ENCODE measurements at regions not wholly inside any gene's neighbourhood (a gene's known extent, or its start where the extent isn't known, plus 50 kb on each side); places are given as distances from the start of the nearest gene placed in this dataset.
"Not testable (repeated sequence)": the region's sequence is repeated elsewhere in the genome, so short reads cannot be mapped to it uniquely, and the experiment has no call there.

DNA sequence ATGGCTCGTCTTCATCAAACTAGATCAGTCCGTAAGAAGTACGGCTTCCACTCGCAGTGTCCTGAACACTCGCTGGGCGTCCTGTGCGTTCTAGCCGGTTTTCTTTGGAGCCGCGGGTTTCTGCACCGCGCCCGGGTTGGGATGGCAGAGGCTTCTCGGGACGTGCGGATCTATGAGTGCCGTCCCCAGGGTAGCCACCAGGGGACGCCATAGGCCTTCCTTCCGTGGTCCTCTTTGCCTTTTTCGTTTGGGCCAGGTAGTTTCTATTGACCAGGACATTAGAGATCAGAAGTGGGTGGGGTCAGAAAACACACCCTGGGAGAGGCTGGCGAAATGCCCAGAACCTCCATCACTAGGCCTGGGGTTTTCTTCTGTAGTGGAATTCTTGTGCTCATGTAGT, 273.8 kb downstream of the FAM72C start:
- DNase-seq (ENCODE audit: low read depth), result no peak

DNA sequence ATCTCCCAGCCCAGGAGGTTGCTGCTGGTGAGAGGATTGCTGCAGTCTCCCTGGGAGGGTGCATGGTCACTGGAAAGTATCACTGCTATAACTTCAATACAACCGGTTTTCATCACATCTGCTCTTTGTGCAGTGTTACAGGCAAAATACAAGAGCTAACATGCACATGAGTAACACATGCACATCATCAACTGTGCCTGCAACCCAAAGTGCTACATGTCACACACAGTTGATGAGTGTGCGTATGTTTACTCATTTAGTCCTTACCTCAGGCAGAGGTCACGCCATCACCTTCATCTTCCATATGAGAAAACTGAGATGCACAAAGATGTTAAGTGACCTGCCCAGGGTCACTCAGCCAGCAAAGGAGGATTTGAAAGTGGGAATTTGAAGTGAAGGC, 277.7 kb downstream of the FAM72C start:
- DNase-seq (ENCODE audit: low read depth), result no peak

DNA sequence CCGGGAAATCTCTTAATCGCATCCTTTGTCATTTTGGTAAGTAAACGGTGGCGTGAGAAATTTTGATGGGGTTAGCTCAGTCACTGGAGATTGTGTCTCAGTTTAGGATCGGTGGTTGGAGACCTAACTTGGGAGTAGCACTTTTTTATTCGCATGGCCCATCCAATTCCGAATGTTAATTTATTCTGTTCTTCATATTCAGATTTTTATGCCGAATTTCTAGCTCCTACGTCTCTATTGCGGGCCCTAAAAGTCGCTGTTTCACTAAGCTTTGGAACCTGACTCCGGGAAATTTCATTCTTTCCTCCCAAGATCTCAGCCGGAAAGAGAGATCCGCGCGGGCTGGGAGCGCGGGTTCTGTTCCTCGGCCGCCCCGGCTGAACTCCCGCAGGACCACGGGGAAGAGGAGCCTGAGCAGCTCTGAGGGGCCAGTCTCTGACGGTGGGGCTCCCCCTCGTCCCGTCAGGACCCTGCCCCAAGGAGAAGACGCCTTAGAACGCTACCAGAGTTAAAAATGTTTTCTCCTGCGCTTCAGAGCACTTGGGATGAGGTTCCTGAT, 279.7 kb downstream of the FAM72C start:
- no peak for DNase-seq (ENCODE audit: low read depth)

DNA sequence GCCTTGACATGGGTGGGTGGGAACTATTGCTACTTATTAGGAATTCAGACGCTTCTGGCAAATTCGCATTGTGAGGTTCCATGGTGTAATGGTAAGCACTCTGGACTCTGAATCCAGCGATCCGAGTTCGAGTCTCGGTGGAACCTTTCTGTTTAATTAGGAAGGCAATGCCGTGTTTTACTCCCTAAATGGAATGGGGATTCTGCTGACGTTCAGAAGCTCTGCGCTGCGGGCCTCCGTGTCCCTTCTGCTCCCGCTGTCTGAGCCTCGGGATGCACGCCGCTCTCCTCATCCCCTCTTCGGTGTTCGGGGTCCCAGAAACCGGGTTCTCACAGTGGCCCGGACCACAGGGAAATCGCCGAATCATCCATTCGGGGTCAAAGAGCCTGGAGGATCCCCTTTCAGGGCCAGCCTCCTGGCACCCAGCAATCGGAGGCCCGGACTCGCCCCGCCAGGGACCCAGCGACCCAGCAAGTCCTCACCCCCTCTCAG, 280.3 kb downstream of the FAM72C start:
- DNase-seq (ENCODE audit: low read depth), result no peak

DNA sequence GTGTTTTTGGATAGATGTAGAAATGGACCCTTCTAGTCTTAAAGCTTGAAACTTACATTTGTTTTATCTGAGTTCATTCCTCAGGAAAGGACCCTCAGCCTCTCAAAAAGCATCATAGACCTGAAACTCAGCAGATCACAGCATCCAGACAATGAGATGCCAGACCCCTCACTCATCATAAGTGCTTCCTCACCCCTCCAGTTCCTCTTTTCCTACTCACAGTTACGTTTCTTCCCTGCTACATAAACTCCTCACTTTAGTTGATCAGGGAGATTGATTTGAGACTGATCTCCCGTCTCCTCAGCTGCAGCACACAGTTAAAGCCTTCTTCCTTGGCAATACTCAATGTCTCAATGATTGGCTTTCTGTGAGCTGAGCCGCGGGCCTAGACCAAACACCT, 282.0 kb downstream of the FAM72C start:
- no peak for DNase-seq (ENCODE audit: low read depth)

DNA sequence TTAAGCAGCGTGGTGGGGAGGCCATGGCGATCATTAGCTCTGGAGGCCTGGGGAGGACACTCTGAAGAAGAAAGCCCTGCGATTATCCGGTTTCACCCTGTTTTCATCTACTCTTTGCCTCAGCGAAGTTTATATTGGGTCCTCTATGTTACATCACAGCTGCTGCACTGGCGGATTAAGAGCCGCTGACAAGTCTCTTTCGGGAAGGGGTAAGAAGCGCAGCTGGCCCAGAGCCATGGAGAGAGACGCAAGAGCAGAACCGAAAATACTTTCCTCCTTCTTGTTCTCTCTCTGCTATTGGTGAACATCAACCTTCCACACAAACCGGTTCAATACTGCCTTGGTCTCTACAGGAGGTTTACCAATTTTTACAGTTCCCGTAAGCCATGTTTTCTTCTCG, 291.5 kb downstream of the FAM72C start:
- DNase-seq (ENCODE audit: low read depth), result no peak

DNA sequence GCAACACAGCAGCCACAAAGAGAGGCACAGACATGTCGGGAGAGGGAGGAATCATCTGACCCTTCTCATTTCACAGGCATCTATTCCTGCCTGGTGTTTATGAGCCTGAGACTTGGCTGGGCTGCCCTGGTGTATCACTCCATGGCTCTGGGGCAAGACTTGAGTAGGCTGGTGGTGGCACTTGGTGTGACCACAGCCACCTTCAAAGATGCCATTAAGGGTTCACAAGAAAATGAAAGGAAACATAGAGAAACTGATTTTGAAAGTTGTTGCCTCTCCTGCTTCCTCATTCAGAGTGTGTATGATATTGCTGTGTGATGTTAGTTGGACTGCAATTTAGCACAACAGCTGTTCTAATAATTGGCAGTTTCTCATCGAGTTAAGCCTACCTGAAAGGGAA, 298.8 kb downstream of the FAM72C start:
- DNase-seq (ENCODE audit: low read depth), result no peak

DNA sequence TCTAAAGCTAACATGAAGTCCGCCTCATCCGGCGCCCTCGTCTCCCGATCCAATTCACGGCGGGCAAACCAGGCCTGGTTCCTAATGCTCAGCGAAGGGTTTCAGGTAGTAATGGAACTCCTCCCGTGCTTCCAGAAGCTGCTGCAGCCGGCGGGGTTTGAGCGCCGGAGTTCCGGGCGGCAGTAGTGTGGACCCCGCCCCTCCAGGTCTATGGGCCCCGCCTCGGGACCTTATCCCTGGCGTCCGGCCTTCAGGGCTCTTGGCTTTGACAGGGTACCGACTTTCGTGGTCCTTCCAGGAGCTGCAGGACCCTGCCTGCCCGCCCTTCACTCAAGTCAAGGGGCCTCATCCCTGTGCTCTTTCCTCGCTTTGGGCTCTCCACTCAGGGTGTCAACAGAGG, 304.1 kb downstream of the FAM72C start:
- no peak for DNase-seq (ENCODE audit: low read depth)

DNA sequence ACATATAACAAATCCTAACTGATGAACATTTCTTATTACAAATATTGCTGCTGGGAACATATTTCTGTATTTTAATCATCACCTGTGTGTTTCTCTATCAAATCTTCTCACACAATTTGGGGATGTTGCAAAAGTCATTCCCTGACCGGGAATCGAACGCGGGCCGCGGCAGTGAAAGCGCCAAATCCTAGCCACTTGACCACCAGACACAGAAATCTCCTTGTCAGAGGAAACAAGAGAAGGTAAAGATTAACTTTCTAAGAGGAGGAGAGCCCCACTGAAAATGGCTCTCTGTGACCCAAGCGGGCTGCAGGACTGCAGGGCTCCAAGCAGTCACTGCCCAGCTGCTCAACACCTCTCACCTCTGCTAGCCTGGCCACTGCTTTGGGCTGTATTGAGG, 304.9 kb downstream of the FAM72C start:
- DNase-seq (ENCODE audit: low read depth), result no peak

DNA sequence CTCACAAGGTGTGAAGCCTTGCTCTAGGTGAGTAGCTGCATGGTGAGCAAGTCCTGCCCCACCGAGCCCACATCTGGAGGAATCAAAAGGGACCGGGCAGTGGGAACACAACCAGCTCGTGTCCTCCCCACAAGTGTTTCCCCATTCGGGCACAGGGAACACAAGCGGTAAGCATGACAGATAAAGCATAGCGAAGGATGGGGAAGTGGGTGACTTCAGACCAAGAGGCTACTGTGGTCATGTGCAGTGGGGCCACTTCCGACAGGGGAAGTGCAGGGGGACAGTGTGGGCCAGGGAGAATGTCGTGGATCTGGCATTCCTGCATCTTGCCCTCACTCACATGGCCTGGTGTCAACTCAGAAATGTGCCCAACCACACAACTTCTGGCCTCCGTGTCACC, 306.2 kb downstream of the FAM72C start:
- DNase-seq (ENCODE audit: low read depth), result no peak

DNA sequence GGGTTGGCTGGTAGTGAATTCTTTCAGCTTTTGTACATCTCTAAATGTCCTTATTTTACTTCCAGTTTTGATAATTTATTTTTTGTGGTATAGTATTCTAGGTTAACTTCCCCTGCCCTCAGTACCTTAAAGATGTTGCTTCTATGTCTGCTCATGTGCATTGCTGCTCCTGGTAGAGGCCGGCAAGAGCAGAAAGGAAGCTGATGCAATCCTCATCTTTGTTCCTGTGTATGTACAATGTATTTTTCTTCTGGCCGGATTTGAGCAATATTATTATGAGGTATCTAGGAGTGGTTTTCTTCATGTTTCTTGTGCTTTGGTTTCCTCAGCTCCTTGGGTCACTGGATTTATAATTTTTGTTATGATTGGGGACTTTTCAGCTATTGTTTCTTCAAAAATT, 308.7 kb downstream of the FAM72C start:
- DNase-seq (ENCODE audit: low read depth), result not testable (repeated sequence)

DNA sequence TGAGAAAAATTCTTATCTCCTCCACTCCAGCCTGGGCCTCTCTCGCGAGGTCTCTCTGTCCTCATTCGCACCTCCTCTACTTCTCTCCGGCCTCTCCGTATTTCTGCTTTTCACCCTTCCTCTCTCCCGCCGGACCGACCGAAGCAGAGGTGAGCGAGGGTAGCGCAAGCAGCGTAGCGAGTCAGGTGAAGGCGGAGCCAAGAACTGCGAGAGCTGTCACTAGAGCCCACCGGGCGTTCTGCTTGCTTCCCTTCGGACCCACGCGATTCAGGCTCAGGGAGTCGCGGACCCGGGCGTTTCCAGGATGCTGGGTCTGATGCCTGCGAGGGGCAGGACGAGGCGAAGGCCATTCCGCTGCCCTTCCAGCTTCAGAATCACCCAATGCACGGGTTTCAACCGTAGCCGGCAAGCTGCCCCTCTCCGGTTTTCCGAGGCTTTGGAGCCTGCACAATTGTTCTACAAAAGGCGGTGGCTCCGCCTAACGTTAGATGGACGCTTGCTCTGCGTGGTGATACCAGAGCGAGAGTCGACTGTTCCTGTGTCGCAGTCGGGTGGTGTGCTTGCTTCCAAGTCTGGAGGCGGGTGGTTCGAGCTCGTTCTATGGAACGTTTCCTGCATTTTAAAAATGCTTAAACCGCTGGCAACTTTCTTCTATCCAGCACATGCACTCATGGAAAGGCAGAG, 310.2 kb downstream of the FAM72C start:
- no peak for DNase-seq (ENCODE audit: low read depth)

DNA sequence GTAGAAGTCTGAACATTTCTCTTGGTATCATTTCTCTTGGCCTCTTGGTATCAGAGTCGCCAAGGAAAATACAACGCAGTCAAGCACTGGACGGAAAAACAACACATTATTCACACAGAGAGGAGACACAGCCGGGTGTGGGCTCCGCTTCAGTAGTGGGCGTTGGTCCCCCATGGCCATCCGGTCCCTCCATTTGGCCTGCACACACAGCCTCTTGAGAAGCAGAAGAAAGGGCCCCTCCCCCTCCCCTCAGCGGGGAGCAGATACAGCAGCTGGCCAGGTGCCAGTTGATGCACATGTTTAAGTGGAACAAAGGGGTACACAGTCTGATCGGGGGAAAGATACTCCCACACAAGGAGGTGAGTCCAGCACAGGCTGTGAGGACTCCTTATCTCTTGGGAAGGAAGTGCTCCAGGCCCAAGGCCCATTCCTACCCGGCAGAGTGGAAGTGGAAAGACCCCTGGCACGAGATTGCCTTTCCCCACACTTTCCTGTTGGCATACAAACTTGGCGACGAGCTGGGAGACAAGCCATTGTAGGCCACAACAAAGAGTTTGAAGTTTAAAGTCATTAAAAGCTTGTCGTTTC, 311.3 kb downstream of the FAM72C start:
- DNase-seq (ENCODE audit: low read depth), result no peak

DNA sequence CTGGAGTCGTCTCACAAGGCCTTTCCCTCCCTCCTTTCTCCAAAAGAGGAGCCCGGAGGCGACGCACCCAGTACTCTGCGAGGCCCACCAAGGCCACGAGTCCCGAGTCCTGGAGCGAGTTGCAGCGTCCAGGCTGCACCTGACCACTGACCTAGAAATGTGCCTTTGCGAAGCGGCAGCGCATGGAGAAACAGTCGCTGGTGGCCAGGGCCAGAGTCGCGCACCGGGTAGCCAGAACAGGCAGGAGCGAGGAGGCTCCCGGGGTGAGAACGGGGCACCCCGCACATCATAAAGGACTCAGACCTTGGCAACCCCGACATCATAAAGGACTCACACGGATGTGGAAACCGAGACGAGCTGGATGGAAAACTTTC, 318.4 kb downstream of the FAM72C start:
- no peak for DNase-seq (ENCODE audit: low read depth)

DNA sequence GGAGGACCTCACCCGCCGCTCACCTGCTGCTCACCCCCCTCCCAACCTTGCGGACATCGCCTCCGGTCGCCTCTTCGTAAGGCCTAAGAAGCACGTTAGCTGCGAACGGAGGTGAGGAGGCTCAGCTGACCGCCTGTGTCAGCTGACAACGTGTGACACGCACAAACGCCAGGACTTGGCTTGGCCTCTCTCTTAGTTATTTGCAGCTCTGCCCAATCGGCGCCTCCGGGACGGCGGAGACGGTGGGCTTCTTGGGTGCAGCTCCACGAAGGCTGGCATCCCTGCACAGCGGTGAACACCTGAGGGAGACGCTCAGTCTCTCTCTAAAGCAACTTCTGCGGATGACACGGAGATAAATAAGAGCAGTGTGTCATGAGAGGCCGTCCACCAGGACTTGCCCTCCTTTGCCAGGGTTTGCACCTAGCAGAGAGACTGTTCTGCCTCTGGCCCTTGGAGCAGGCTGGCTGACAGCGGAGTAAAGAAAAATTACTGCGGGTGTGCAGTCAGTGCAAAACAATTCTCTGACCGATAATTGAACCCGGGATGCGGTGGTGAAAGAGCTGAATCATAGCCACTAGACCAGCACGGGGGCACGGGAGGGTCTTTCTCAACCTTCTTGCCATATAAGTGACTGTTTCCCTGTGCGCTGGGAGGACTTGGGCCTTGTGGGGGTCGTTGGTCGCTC, 318.9 kb downstream of the FAM72C start:
- no peak for DNase-seq (ENCODE audit: low read depth)

DNA sequence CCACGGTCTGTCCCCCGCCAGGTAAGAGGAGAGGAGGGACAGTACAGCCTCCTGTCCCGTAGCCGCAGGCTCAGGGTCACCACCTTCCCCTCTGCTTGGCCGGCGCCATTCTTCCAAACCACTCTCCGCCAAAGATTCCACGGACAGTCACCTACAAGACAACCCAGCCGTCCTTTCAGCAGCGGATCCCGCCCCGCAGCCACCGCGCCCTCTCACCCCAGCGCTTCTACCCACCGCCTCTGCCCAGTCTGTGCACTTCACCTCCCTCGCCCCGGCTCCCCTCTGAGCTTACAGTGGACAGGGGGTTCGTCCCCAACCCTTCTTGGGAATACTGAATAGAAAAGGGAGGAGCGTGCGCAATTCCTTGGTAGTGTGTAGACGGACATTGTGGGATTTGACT, 319.6 kb downstream of the FAM72C start:
- no peak for DNase-seq (ENCODE audit: low read depth)

DNA sequence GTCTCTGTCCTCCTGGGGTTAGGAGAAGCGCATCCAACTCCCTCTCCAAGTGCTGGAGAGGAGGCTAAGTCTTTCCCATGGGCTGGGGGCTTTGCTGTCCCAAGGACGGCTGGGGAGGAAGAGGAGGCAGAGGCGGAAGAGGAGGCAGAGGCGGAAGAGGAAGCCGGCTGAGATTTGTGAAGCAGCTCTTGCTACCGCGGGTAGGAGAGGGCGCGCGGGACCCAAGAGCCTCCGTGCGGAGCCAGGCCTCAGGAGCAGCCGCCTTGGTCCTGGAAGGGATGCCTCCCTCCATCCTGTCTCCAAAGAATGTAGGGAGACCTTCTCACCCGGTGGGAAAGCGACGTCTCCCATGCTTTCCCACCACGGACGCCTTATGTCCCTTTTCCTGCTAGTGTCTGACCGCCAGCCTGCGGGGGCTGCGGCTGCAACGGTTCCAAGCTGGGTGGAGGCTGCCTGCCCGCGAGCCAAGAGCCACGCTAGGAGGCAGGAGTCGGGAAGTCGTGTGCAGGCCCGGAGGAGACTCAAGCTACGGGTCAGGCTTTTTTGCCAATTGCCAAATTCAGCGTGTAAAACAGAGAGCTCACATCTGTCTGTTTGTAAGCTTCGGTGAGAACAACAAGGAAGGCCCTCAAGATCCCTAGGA, 320.3 kb downstream of the FAM72C start:
- no peak for DNase-seq (ENCODE audit: low read depth)

DNA sequence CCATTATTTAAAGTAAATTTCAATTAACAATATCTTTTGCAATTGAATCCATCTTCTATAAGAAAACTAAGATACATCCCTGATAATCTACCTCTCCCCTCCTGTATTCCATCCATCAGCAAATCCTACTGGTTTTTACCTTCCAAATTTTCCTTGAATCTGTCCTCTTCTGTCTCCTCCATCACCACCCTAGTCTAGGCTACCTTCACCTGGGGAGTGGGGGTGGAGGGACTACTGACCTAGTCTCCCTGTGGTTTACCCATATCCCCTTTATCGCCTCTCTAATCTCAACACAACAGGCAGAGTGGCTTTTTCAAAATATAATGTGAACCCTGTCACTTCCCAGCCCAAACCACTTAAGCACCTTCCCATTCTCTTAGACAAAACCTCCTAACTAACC, 327.8 kb downstream of the FAM72C start:
- DNase-seq (ENCODE audit: low read depth), result not testable (repeated sequence)

DNA sequence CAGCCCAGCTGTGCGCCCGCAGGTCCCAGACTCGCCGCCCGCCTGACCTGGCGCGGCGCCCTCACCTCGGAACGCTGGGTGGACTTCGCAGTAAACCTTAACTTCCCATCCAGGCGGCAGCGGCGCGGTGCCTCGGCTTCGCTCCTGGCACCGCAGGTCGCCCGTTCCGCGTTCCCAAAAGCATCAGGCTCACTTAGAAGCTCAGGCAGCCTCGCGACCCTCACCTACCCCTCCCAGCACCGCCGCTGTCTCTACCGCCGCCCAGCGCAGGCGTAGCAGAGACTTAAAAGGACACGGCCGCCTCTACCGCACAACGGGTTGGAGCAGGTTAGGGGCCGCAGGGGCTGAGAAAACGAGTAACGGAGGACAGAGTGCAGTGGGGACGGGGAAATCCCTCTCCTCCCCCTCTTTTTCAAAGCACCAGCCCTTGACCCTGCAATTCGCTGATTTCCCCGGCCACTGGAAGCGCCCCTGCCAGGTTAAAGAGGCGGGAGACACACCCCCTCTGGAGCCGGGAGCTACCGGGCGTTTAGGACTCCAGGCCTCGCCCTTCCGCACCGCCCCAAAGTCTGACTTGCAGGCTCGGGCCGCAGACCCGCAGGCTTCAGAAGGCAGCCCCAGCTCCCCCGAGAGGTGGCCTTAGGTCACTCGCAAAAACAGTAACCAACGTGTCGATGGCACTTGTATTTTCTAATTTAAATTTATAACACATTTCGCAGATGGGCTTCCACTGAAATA, 328.5 kb downstream of the FAM72C start:
- DNase-seq (ENCODE audit: low read depth), result no peak

DNA sequence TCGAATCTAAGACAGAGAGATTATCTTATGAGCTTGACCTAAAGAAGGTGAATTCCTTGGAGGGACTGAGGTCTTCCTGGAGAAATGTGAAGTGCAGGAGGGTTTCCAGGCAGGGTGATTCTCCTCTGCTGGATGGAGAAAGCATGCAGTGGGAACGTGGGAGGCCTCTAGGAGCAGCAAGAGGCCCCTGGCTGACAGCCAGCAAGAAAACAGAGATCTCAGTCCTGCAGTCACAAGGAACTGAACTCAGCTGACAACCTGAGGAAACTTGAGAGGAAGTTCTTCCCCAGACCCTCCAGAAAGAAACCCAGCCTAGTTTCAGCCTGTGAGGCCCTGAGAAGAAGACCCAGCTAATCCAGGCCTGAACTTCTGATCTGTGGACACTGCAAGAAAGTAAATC, 345.9 kb downstream of the FAM72C start:
- no peak for DNase-seq (ENCODE audit: low read depth)

DNA sequence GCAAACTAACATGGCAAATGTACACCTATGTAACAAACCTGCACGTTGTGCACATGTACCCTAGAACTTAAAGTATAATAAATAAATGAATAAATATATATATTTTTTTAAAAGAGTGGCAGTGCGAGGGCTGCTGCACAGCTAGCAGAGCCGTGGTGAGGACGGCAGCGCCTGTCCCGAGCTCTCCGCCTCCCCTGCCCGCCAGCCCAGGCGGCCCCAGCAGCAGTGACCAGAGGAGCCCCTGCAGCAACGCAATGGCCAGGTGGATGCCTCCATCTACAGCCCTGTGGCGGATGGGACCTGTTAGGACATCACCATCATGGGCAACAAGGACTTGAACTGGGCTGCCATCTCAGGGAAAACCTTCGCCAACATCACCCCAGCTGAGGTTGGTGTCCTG, 351.9 kb downstream of the FAM72C start:
- DNase-seq (ENCODE audit: low read depth), result no peak

DNA sequence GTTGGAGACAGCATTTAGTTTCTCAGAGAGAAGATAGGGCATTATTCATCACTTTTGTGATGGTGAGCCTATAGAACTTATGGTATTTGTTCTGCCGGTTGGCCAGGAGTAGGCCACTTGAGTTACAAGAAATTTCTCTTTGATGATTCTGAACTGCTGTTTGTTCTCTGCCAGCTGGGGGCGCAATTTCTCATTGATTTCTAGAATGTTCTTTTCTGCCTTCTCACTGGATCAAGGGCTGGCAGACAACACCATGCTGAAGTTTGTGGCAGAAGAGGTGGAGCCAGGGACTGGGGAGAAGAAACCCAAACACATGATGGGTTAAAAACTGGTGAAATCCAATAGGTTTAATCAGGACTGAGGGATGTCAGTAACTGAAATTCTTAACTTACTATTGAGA, 360.6 kb downstream of the FAM72C start:
- DNase-seq (ENCODE audit: low read depth), result no peak

All from stimulated activated CD8-positive, alpha-beta memory T cell treated with anti-CD3 and anti-CD28 coated beads, Interleukin-7, amount 100 ng/mL, for 24 hours (primary cell).